A673 (cell line): ENCODE measurements at regions not wholly inside any gene's neighbourhood (a gene's known extent, or its start where the extent isn't known, plus 50 kb on each side); places are given as distances from the start of the nearest gene placed in this dataset.

Experiments
- BruUV-seq: library from RNA; stranded (reverse); fragments of 400-500 nt; replicated peaks from 2 replicates; lab custom pipeline; 2021; lab: Mats Ljungman, UMichigan
- CTCF ChIA-PET: fragments of 300-600 bp; sonication (Branson Sonifier 250); formaldehyde crosslinking; loops from one replicate; lab custom pipeline; 2022; ENCODE audit warnings: antibody characterized with exemption; lab: Charles Lee
- POLR2A ChIA-PET: fragments of 300-600 bp; sonication (Branson Sonifier 250); formaldehyde crosslinking; loops from one replicate; lab custom pipeline; 2022; ENCODE audit warnings: antibody characterized with exemption; ENCODE audit not compliant: low non-redundant PET; lab: Charles Lee
- DNase-seq: peaks from one replicate; pipeline ENCODE4 v3.0.0-alpha.2; 2015; ENCODE audit warnings: low spot score
- H3K27ac ChIP-seq: fragments of 200-600 bp; sonication (generic); 2 replicates; pipeline ENCODE4 v1.5.1; 2016; ENCODE audit warnings: mixed run types, low read depth, mild to moderate bottlenecking, mixed read lengths, antibody characterized with exemption, low read length; ENCODE audit not compliant: poor library complexity, severe bottlenecking
- H3K27me3 ChIP-seq: fragments of 200-600 bp; sonication (generic); replicated peaks from 2 replicates; pipeline ENCODE4 v1.6.1; 2017; ENCODE audit warnings: mixed run types, low read depth, mild to moderate bottlenecking, mixed read lengths, antibody characterized with exemption, low read length; ENCODE audit not compliant: insufficient read depth, poor library complexity
- H3K36me3 ChIP-seq: fragments of 200-600 bp; sonication (generic); 2 replicates; pipeline ENCODE4 v1.6.1; 2016; ENCODE audit warnings: mixed run types, mild to moderate bottlenecking, mixed read lengths, antibody characterized with exemption, low read length; ENCODE audit not compliant: insufficient read depth, poor library complexity, severe bottlenecking
- H3K4me1 ChIP-seq: fragments of 200-600 bp; sonication (generic); 2 replicates; pipeline ENCODE4 v1.6.1; 2017; ENCODE audit warnings: mixed run types, mild to moderate bottlenecking, mixed read lengths, antibody characterized with exemption, low read length; ENCODE audit not compliant: insufficient read depth, poor library complexity, severe bottlenecking
- H3K4me3 ChIP-seq: fragments of 200-600 bp; sonication (generic); 2 replicates; pipeline ENCODE4 v1.5.1; 2016; ENCODE audit warnings: low read depth, mixed run types, mild to moderate bottlenecking, mixed read lengths, low read length; ENCODE audit not compliant: poor library complexity, severe bottlenecking
- H3K9me3 ChIP-seq: fragments of 200-600 bp; sonication (generic); 2 replicates; pipeline ENCODE4 v1.6.1; 2016; ENCODE audit warnings: mixed run types, low read depth, mild to moderate bottlenecking, mixed read lengths, antibody characterized with exemption, low read length; ENCODE audit not compliant: poor library complexity, severe bottlenecking
- CTCF ChIP-seq: fragments of 300-800, 200-600 bp; sonication (generic); conservative IDR thresholded peaks from 2 replicates; pipeline ENCODE4 v1.5.1; 2017; ENCODE audit warnings: low read depth, mild to moderate bottlenecking, antibody characterized with exemption, low read length, moderate library complexity, mixed read lengths
- EZH2 ChIP-seq: fragments of 200-600 bp; sonication (generic); IDR thresholded peaks from 2 replicates; pipeline ENCODE4 v1.6.1; 2017; ENCODE audit warnings: borderline replicate concordance, low read depth, mild to moderate bottlenecking, mixed read lengths, antibody characterized with exemption, low read length; ENCODE audit not compliant: poor library complexity, severe bottlenecking
- intact Hi-C: fragments of 100-400 bp; cut with micrococcal nuclease; formaldehyde crosslinking; loops from one replicate; pipeline ENCODE4 v1.10.0; 2022; ENCODE audit not compliant: unreplicated experiment

- Histone ChIP-seq H3K4me3 (no peak overlapping the region), H3K4me1 (no peaks in the 10 kb centered on the region), H3K27me3 (no peaks in the 10 kb centered on the region), H3K27ac (no peak overlapping the region), H3K36me3 (no peaks in the 10 kb centered on the region), H3K9me3 (no peaks in the 10 kb centered on the region)
- DNase-seq, result no peak
- ChIA-PET POLR2A (no interaction called here), CTCF (no interaction called here)
- BruUV-seq, result no TSS peak
- TF ChIP-seq CTCF (no peak), EZH2 (no peak)
- intact Hi-C loops, result no loop called here
These were observed 52.6 kb upstream of the NHLH2 start for GRCh38 chr1:115893545-115893944.

- intact Hi-C loops, result no loop called here
These were observed 57.1 kb upstream of the NHLH2 start for GRCh38 chr1:115898020-115898419.

GRCh38 chr1:115900856-115901255 is 59.9 kb upstream of the NHLH2 start:
- no TSS peak for BruUV-seq

More at GRCh38 chr1:115898020-115898419, 57.1 kb upstream of the NHLH2 start:
- TF ChIP-seq EZH2, result no peak
- TF ChIP-seq CTCF, result no peak
- no peak overlapping the region for H3K27ac ChIP-seq
- DNase-seq, result no peak
- H3K36me3 ChIP-seq, result no peaks in the 10 kb centered on the region
- no TSS peak for BruUV-seq
- CTCF ChIA-PET, result no interaction called here
- no peaks in the 10 kb centered on the region for H3K27me3 ChIP-seq
- POLR2A ChIA-PET, result no interaction called here
- H3K4me1 ChIP-seq, result no peaks in the 10 kb centered on the region
- no peak overlapping the region for H3K4me3 ChIP-seq
- no peaks in the 10 kb centered on the region for H3K9me3 ChIP-seq

More at GRCh38 chr1:115900856-115901255, 59.9 kb upstream of the NHLH2 start:
- H3K4me1 ChIP-seq, result no peaks in the 10 kb centered on the region
- no peak overlapping the region for H3K27ac ChIP-seq
- peaks cover 4% of the 10 kb centered on the region for H3K27me3 ChIP-seq
- ChIA-PET CTCF (no interaction called here), POLR2A (interaction anchor here (0.5 kb wide), 1 partner anchor 19 kb away, joined by 8 read pairs; no protein-coding TSS in a partner anchor)
- intact Hi-C loops, result no loop called here
- no peak overlapping the region for H3K4me3 ChIP-seq
- no peaks in the 10 kb centered on the region for H3K9me3 ChIP-seq
- no peaks in the 10 kb centered on the region for H3K36me3 ChIP-seq
- TF ChIP-seq EZH2, result no peak
- no peak for TF ChIP-seq CTCF
- no peak for DNase-seq
